ENCODE measurements at regions not wholly inside any gene's neighbourhood (a gene's known extent, or its start where the extent isn't known, plus 50 kb on each side); places are given as distances from the start of the nearest gene placed in this dataset.

- Histone ChIP-seq H3K36me3 (ENCODE audit: control insufficient read depth, insufficient read depth, low read length) (no peaks in the 10 kb centered on the region), H3K4me1 (ENCODE audit: control insufficient read depth, insufficient read depth, low read length, poor library complexity, severe bottlenecking) (no peaks in the 10 kb centered on the region), H3K27ac (ENCODE audit: insufficient read depth, low read length, poor library complexity, severe bottlenecking) (no peak overlapping the region), H3K4me3 (ENCODE audit: low read depth, low read length) (no peak overlapping the region), H3K27me3 (ENCODE audit: control insufficient read depth, insufficient read depth, low read length) (no peaks in the 10 kb centered on the region), H3K9me3 (ENCODE audit: control insufficient read depth in 2 of 2, low read length in 2 of 2) (no peaks in the 10 kb centered on the region)
- no peak overlapping the region for H3K27ac Mint-ChIP-seq
- H3K4me1 Mint-ChIP-seq: no peaks in the 10 kb centered on the region
- no peaks in the 10 kb centered on the region for H3K36me3 Mint-ChIP-seq
- peaks cover 1 to 18% (median 3%) of the 10 kb centered on the region in 7 donors for H3K9me3 Mint-ChIP-seq
- no peak overlapping the region for H3K4me3 Mint-ChIP-seq
- ATAC-seq (ENCODE audit: low read depth in 2 of 2) (no peak), DNase-seq (no peak)
- no peaks in the 10 kb centered on the region for H3K27me3 Mint-ChIP-seq
These were observed 400.6 kb upstream of the IGFBP3 start for GRCh38 chr7:46321556-46322205.

- H3K36me3 ChIP-seq (ENCODE audit: control insufficient read depth, insufficient read depth, low read length): no peaks in the 10 kb centered on the region
- Mint-ChIP-seq H3K27ac (no peak overlapping the region), H3K9me3 (peaks cover 1 to 18% (median 3%) of the 10 kb centered on the region in 7 donors), H3K4me3 (no peak overlapping the region), H3K36me3 (no peaks in the 10 kb centered on the region), H3K4me1 (no peaks in the 10 kb centered on the region), H3K27me3 (no peaks in the 10 kb centered on the region)
- H3K27me3 ChIP-seq (ENCODE audit: control insufficient read depth, insufficient read depth, low read length): no peaks in the 10 kb centered on the region
- no peak overlapping the region for H3K4me3 ChIP-seq (ENCODE audit: low read depth, low read length)
- H3K4me1 ChIP-seq (ENCODE audit: control insufficient read depth, insufficient read depth, low read length, poor library complexity, severe bottlenecking): no peaks in the 10 kb centered on the region
- no peaks in the 10 kb centered on the region for H3K9me3 ChIP-seq (ENCODE audit: control insufficient read depth in 2 of 2, low read length in 2 of 2)
- ATAC-seq (ENCODE audit: low read depth in 2 of 2) (no peak), DNase-seq (no peak)
- no peak overlapping the region for H3K27ac ChIP-seq (ENCODE audit: insufficient read depth, low read length, poor library complexity, severe bottlenecking)
These were observed 399.9 kb upstream of the IGFBP3 start for GRCh38 chr7:46320956-46321355.

GRCh38 chr7:46319841-46320240 is 398.8 kb upstream of the IGFBP3 start:
- no peaks in the 10 kb centered on the region for H3K36me3 ChIP-seq (ENCODE audit: control insufficient read depth, insufficient read depth, low read length)
- Mint-ChIP-seq H3K4me1 (no peaks in the 10 kb centered on the region), H3K9me3 (peaks cover 1 to 14% (median 4%) of the 10 kb centered on the region in 7 donors), H3K27me3 (no peaks in the 10 kb centered on the region), H3K4me3 (no peak overlapping the region), H3K36me3 (no peaks in the 10 kb centered on the region), H3K27ac (no peak overlapping the region)
- no peak overlapping the region for H3K27ac ChIP-seq (ENCODE audit: insufficient read depth, low read length, poor library complexity, severe bottlenecking)
- no peaks in the 10 kb centered on the region for H3K27me3 ChIP-seq (ENCODE audit: control insufficient read depth, insufficient read depth, low read length)
- H3K4me1 ChIP-seq (ENCODE audit: control insufficient read depth, insufficient read depth, low read length, poor library complexity, severe bottlenecking): no peaks in the 10 kb centered on the region
- no peak for DNase-seq
- no peak for ATAC-seq (ENCODE audit: low read depth in 2 of 2)
- H3K9me3 ChIP-seq (ENCODE audit: control insufficient read depth in 2 of 2, low read length in 2 of 2): no peaks in the 10 kb centered on the region
- H3K4me3 ChIP-seq (ENCODE audit: low read depth, low read length): no peak overlapping the region

GRCh38 chr7:46318276-46318675 is 397.2 kb upstream of the IGFBP3 start:
- Mint-ChIP-seq H3K27me3 (no peaks in the 10 kb centered on the region), H3K9me3 (peaks cover 2 to 22% (median 4%) of the 10 kb centered on the region in 7 donors), H3K36me3 (no peaks in the 10 kb centered on the region), H3K27ac (no peak overlapping the region), H3K4me1 (no peaks in the 10 kb centered on the region), H3K4me3 (no peak overlapping the region)
- DNase-seq (no peak), ATAC-seq (ENCODE audit: low read depth in 2 of 2) (no peak)
- no peaks in the 10 kb centered on the region for H3K36me3 ChIP-seq (ENCODE audit: control insufficient read depth, insufficient read depth, low read length)
- H3K27me3 ChIP-seq (ENCODE audit: control insufficient read depth, insufficient read depth, low read length): no peaks in the 10 kb centered on the region
- H3K9me3 ChIP-seq (ENCODE audit: control insufficient read depth in 2 of 2, low read length in 2 of 2): no peaks in the 10 kb centered on the region
- no peaks in the 10 kb centered on the region for H3K4me1 ChIP-seq (ENCODE audit: control insufficient read depth, insufficient read depth, low read length, poor library complexity, severe bottlenecking)
- no peak overlapping the region for H3K4me3 ChIP-seq (ENCODE audit: low read depth, low read length)
- no peak overlapping the region for H3K27ac ChIP-seq (ENCODE audit: insufficient read depth, low read length, poor library complexity, severe bottlenecking)

- Mint-ChIP-seq H3K4me1 (no peaks in the 10 kb centered on the region), H3K27me3 (no peaks in the 10 kb centered on the region), H3K4me3 (no peak overlapping the region), H3K27ac (no peak overlapping the region), H3K9me3 (peaks cover 2 to 22% (median 4%) of the 10 kb centered on the region in 7 donors), H3K36me3 (no peaks in the 10 kb centered on the region)
- no peak for DNase-seq
- no peaks in the 10 kb centered on the region for H3K27me3 ChIP-seq (ENCODE audit: control insufficient read depth, insufficient read depth, low read length)
- H3K36me3 ChIP-seq (ENCODE audit: control insufficient read depth, insufficient read depth, low read length): no peaks in the 10 kb centered on the region
- no peaks in the 10 kb centered on the region for H3K4me1 ChIP-seq (ENCODE audit: control insufficient read depth, insufficient read depth, low read length, poor library complexity, severe bottlenecking)
- H3K27ac ChIP-seq (ENCODE audit: insufficient read depth, low read length, poor library complexity, severe bottlenecking): no peak overlapping the region
- H3K9me3 ChIP-seq (ENCODE audit: control insufficient read depth in 2 of 2, low read length in 2 of 2): no peaks in the 10 kb centered on the region
- no peak overlapping the region for H3K4me3 ChIP-seq (ENCODE audit: low read depth, low read length)
- ATAC-seq (ENCODE audit: low read depth in 2 of 2): no peak
These were observed 396.2 kb upstream of the IGFBP3 start for GRCh38 chr7:46317256-46317655.

GRCh38 chr7:46315891-46316290 is 394.8 kb upstream of the IGFBP3 start:
- H3K9me3 Mint-ChIP-seq: peaks cover 2 to 17% (median 4%) of the 10 kb centered on the region in 7 donors
- no peak for ATAC-seq (ENCODE audit: low read depth in 2 of 2)
- H3K9me3 ChIP-seq (ENCODE audit: control insufficient read depth in 2 of 2, low read length in 2 of 2): no peaks in the 10 kb centered on the region
- no peak overlapping the region for H3K4me3 ChIP-seq (ENCODE audit: low read depth, low read length)
- no peaks in the 10 kb centered on the region for H3K36me3 ChIP-seq (ENCODE audit: control insufficient read depth, insufficient read depth, low read length)
- no peaks in the 10 kb centered on the region for H3K27me3 ChIP-seq (ENCODE audit: control insufficient read depth, insufficient read depth, low read length)
- no peak for DNase-seq
- H3K4me1 Mint-ChIP-seq: no peaks in the 10 kb centered on the region
- H3K4me1 ChIP-seq (ENCODE audit: control insufficient read depth, insufficient read depth, low read length, poor library complexity, severe bottlenecking): no peaks in the 10 kb centered on the region
- H3K27ac Mint-ChIP-seq: no peak overlapping the region
- H3K4me3 Mint-ChIP-seq: no peak overlapping the region
- H3K27me3 Mint-ChIP-seq: no peaks in the 10 kb centered on the region
- H3K27ac ChIP-seq (ENCODE audit: insufficient read depth, low read length, poor library complexity, severe bottlenecking): no peak overlapping the region
- no peaks in the 10 kb centered on the region for H3K36me3 Mint-ChIP-seq

- no peak for ATAC-seq (ENCODE audit: low read depth in 2 of 2)
- no peak overlapping the region for H3K4me3 Mint-ChIP-seq
- H3K9me3 Mint-ChIP-seq: peaks cover 0 to 21% (median 1%) of the 10 kb centered on the region in 7 donors
These were observed 380.6 kb upstream of the IGFBP3 start for GRCh38 chr7:46301677-46302076.

GRCh38 chr7:46297515-46297914 is 376.4 kb upstream of the IGFBP3 start:
- Histone ChIP-seq H3K36me3 (ENCODE audit: control insufficient read depth, insufficient read depth, low read length) (no peaks in the 10 kb centered on the region), H3K27me3 (ENCODE audit: control insufficient read depth, insufficient read depth, low read length) (no peaks in the 10 kb centered on the region), H3K4me3 (ENCODE audit: low read depth, low read length) (no peak overlapping the region), H3K4me1 (ENCODE audit: control insufficient read depth, insufficient read depth, low read length, poor library complexity, severe bottlenecking) (no peaks in the 10 kb centered on the region), H3K9me3 (ENCODE audit: control insufficient read depth in 2 of 2, low read length in 2 of 2) (peaks cover 0 to 3% of the 10 kb centered on the region in 2 experiments), H3K27ac (ENCODE audit: insufficient read depth, low read length, poor library complexity, severe bottlenecking) (no peak overlapping the region)
- no peak overlapping the region for H3K4me3 Mint-ChIP-seq
- ATAC-seq (ENCODE audit: low read depth in 2 of 2) (no peak), DNase-seq (no peak)
- H3K4me1 Mint-ChIP-seq: no peaks in the 10 kb centered on the region
- H3K9me3 Mint-ChIP-seq: peaks cover 0 to 19% (median 1%) of the 10 kb centered on the region in 7 donors
- no peaks in the 10 kb centered on the region for H3K27me3 Mint-ChIP-seq
- H3K27ac Mint-ChIP-seq: no peak overlapping the region
- no peaks in the 10 kb centered on the region for H3K36me3 Mint-ChIP-seq

More at GRCh38 chr7:46301677-46302076, 380.6 kb upstream of the IGFBP3 start:
- H3K4me1 ChIP-seq (ENCODE audit: control insufficient read depth, insufficient read depth, low read length, poor library complexity, severe bottlenecking): no peaks in the 10 kb centered on the region
- Mint-ChIP-seq H3K4me1 (no peaks in the 10 kb centered on the region), H3K36me3 (no peaks in the 10 kb centered on the region), H3K27me3 (no peaks in the 10 kb centered on the region), H3K27ac (no peak overlapping the region)
- H3K27ac ChIP-seq (ENCODE audit: insufficient read depth, low read length, poor library complexity, severe bottlenecking): no peak overlapping the region
- H3K9me3 ChIP-seq (ENCODE audit: control insufficient read depth in 2 of 2, low read length in 2 of 2): peaks cover 0 to 3% of the 10 kb centered on the region in 2 experiments
- no peaks in the 10 kb centered on the region for H3K27me3 ChIP-seq (ENCODE audit: control insufficient read depth, insufficient read depth, low read length)
- H3K36me3 ChIP-seq (ENCODE audit: control insufficient read depth, insufficient read depth, low read length): no peaks in the 10 kb centered on the region
- H3K4me3 ChIP-seq (ENCODE audit: low read depth, low read length): no peak overlapping the region
- no peak for DNase-seq
